PFSK-1 (cell line): ENCODE measurements at regions not wholly inside any gene's neighbourhood (a gene's known extent, or its start where the extent isn't known, plus 50 kb on each side); places are given as distances from the start of the nearest gene placed in this dataset.

ENCODE experiments used
- FOXP2 ChIP-seq: optimal IDR thresholded peaks from 2 replicates; pipeline ENCODE3; 2011; ENCODE audit warnings: borderline replicate concordance, control low read depth, inconsistent platforms; ENCODE audit not compliant: insufficient read depth; ENCODE audit errors: extremely low read length, extremely low read depth
- POLR2AphosphoS5 ChIP-seq: IDR thresholded peaks from 2 replicates; pipeline ENCODE4 v1.6.1; 2012; ENCODE audit warnings: low read depth, mild to moderate bottlenecking, control low read depth, low read length, moderate library complexity
- SIN3A ChIP-seq: IDR thresholded peaks from 2 replicates; pipeline ENCODE4 v1.6.1; 2012; ENCODE audit warnings: mild to moderate bottlenecking, low read length, moderate library complexity, borderline replicate concordance; ENCODE audit not compliant: insufficient read depth
- TF ChIP-seq, protein P1 (sequence below), 2 experiments: IDR thresholded peaks; 2 replicates each; pipeline versions ENCODE4 v1.6.1 to v1.8.0; 2011 to 2012; ENCODE audit warnings: low read depth in 2 of 2, low read length in 2 of 2, control low read depth in 1 of 2, inconsistent platforms in 1 of 2, mild to moderate bottlenecking in 1 of 2, moderate library complexity in 1 of 2; ENCODE audit not compliant: insufficient read depth in 1 of 2

DNA sequence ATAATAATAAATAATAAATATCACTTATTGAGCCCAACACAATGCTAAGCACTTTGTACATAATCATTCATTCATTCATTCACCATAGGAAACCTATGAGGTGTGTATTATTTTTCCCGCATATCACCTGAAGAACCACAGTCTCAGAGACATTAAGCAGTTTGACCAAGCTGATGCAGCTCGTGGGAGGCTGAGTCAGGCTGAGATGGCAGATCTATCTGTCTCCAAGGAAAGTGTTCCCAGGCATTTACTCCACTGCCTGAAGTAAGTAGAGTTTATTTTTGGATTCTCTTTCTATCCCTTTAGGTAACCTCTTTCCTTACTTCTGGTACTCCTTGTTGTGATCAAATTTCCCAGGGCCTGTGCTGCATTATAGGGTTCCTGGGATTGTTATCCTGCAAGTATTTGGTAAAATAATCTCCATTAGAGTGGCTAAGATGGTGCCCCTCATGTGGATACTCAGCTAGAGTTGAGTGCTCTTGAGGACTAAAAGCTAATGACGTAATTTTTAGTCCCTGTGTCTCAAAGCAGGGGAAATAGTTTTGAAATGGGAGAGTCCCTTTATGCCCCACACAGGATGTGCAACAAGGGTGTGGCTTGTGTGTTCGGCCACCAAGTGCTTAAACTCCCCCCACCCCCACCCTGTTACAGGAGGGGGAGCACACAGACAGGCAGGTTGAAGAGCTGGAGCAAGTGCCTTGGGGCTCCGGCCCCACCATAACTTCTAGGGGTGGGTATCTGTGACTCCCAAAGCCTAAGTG is 467.0 kb downstream of the STIM2 start:
- TF ChIP-seq FOXP2 (no peak), SIN3A (no peak), POLR2AphosphoS5 (no peak)
- TF ChIP-seq, protein P1, sequence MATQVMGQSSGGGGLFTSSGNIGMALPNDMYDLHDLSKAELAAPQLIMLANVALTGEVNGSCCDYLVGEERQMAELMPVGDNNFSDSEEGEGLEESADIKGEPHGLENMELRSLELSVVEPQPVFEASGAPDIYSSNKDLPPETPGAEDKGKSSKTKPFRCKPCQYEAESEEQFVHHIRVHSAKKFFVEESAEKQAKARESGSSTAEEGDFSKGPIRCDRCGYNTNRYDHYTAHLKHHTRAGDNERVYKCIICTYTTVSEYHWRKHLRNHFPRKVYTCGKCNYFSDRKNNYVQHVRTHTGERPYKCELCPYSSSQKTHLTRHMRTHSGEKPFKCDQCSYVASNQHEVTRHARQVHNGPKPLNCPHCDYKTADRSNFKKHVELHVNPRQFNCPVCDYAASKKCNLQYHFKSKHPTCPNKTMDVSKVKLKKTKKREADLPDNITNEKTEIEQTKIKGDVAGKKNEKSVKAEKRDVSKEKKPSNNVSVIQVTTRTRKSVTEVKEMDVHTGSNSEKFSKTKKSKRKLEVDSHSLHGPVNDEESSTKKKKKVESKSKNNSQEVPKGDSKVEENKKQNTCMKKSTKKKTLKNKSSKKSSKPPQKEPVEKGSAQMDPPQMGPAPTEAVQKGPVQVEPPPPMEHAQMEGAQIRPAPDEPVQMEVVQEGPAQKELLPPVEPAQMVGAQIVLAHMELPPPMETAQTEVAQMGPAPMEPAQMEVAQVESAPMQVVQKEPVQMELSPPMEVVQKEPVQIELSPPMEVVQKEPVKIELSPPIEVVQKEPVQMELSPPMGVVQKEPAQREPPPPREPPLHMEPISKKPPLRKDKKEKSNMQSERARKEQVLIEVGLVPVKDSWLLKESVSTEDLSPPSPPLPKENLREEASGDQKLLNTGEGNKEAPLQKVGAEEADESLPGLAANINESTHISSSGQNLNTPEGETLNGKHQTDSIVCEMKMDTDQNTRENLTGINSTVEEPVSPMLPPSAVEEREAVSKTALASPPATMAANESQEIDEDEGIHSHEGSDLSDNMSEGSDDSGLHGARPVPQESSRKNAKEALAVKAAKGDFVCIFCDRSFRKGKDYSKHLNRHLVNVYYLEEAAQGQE (IDR thresholded peaks at IDR 0.05; ENCODE audit: insufficient read depth in 1 of 2, low read depth in 2 of 2, low read length in 2 of 2), result no peak
